ENCODE measurements at regions not wholly inside any gene's neighbourhood (a gene's known extent, or its start where the extent isn't known, plus 50 kb on each side); places are given as distances from the start of the nearest gene placed in this dataset.
"Not testable (repeated sequence)": the region's sequence is repeated elsewhere in the genome, so short reads cannot be mapped to it uniquely, and the experiment has no call there.

DNA sequence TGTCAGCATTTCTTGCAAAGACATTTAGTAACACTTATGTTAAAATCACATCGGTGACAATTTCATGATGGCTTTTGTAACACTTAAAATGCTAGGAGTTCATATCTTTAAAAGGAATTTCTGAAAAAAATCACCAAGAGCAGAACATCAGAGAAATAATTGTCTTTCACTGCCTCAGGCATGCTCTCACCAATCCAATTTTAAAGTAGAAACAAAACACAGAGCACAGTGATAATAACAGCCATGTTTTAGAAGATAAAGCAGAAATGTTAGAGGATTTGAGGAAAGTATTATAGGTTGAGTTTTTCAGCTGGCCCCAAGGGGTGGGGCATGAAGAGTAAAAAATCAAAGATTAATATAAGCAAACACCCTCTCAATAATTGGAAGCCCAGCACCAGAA, 1037.6 kb downstream of the DSC3 start:
- DNase-seq = no peak

GRCh38 chr18:29982218-29982617, 1060.3 kb downstream of the DSC3 start:
- no peak for DNase-seq

DNA sequence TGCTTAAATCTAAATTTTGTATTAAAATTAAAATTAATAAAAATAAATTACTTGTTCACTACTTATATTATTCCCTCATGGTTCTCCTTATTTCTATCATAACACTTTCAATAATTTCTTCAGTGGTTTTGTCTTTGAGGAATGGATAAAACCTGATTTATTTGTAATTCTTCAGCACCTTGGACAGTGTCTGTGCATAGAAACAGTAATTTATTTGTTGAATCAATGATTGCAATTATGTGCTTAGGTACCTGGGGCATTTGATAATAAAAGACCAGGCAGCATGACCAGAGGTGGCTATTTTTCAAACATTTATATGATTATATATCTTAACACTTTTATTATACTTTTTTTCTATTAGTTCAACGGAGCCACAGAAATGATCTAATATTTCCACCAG, 1062.7 kb downstream of the DSC3 start:
- DNase-seq = no peak

DNA sequence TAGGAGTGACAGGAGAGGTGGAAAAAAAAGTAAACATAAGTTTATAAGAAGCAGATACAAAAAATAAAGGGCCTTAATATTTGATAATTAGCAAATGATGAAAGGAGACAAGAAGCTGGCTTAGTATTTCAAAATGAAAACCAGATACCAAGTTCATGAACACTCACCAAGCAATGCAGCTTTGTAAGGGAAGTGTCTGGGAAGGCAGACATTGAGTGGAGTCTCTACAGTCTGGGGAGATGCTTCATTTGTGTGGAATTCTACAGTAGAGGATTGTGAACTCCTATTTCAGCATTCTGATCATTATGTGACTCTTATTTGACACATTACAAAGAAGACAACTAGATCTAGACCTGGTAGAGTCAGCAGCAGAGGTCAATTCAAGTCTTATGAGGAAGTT, 1072.7 kb downstream of the DSC3 start:
- DNase-seq = no peak

DNA sequence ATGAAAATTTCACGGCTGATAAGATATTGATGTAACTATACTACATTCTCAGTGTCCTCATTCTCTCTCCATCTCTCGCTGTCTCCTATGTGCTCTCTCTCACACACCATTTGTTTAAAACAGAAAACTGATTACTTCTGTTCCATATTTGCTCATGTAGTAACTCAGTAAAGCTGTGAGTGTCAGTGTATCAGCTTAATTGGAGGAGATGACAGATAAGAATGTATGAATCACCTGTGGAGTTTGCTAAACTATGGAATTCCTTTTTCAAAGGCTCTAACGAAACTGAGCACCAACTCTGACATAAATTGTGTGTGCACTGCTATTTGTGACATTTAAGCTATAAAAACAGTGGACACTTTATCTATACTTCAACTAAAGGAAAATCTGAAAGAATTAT, 1080.0 kb downstream of the DSC3 start:
- no peak for DNase-seq

- DNase-seq = no peak
Measured at GRCh38 chr18:29960539-29960938, 1082.0 kb downstream of the DSC3 start.

- no peak for DNase-seq
Measured at GRCh38 chr18:29930231-29930630, 1112.3 kb downstream of the DSC3 start.

- no peak for DNase-seq
Measured at GRCh38 chr18:29928081-29928480, 1114.5 kb downstream of the DSC3 start.

GRCh38 chr18:29925566-29925965, 1117.0 kb downstream of the DSC3 start:
- no peak for DNase-seq

- no peak for DNase-seq
Measured at GRCh38 chr18:29912351-29912750, 1130.2 kb downstream of the DSC3 start.

DNA sequence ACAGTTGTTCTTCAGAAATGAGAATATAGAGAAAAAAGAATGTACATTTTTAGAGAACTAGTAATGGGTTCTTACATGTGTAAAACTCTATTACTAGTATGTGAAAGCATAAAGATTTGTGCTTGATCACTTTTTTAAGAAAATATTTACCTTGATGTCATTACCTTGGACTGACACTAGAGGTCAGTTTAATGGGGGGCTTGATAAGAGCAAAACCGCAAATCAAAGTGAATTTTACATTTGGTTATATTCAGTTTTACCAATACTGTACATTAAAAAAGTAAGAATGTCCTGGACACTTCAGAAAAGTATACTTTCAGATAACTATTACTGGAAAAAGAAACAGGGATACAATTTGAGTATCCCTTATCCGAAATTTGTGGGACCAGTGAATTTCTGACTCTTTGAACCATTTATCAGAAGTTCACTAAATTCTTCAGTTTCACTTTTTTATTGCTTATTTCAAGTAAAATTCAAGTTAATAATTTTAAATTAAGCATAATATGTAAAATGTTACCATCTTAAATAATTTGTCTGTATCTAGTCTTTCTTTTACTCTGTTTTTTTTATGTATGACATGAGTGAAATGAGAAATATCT, 1149.5 kb downstream of the DSC3 start:
- DNase-seq = no peak

GRCh38 chr18:29883114-29883513, 1159.4 kb downstream of the DSC3 start:
- DNase-seq = no peak

DNA sequence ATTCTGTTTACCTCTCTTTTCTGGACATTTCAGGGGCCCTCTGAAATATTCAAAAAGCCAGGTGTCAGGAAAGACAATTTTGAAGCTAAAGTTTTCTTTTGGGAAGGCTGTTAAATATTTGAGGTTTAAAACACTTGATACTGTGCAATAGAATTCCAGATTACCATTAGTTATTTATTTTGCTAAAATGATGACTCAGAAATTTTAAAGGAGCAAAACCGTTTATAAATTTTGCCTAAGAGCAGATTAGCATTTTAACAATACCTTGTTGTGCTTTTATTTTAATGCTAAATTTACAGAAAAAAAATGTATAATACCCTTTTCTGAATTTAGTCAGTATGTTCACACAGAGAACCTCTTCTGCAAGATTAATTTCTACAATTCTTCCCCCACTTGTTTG, 1159.9 kb downstream of the DSC3 start:
- DNase-seq = no peak

DNA sequence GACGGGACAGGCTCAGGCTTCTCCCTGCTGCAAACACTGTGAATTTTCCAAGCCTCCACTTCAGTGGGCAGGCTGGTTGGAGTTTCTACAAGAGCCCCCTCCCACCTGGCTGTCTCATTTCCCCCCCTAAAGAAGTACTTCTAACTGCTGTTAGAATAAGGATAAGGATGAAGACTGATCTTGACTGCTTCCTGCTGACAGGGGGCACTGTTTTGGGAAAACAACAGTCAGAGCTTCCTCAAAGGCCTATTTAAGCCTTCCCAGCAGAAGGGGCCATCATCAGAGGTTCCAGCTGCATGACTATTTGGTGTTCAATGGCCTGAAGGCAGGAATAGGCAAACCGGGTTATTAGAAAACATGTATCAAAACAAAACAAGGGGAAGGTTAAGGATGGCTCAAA, 1162.8 kb downstream of the DSC3 start:
- DNase-seq = no peak

DNA sequence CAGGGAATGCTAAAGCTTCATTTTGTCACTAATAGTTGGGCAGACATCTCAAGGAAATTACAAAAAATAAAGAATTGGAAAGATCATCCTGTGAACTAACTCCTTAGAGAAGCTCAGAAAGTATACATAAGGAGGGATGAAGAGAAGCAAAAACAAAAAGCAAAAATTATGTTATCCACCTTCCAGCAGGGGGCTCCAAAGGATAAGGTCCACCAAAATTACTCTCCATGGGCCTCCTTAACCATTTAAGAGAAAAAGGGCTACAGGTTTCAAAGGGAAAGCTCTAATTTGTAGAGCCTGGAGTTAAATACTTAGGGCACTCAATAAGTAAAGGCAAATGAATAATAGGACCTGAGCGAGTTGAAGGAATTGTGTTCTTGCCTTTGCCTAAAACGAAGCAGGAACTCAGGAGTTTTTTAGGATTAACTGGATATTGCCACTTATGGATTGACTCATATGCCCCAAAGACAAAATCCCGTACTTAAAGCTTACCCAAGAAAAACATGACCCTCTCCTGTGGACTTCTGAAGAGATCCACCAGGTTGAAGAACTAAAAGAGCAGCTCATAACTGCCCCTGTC, 1167.9 kb downstream of the DSC3 start:
- peak; percentile 29 for DNase-seq

DNA sequence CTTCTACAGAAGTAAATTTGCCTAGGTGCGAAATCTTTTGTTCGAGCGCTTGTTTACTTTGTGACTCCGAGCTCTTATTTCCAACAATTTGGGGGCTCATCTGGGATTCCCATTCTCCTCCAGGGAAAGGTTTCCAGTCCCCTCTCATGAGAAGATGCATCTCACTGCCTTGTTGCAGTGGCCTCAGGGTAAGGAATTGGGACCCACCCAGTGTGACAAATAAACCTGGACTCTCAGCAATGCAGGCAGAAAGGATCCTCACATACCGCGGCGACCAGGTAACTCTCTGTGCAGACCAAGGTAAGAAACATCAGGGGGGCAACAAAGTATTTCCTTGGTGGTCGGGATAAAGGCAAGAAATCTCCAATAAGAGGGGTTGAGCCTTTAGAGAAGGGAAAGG, 1169.3 kb downstream of the DSC3 start:
- DNase-seq = no peak

DNA sequence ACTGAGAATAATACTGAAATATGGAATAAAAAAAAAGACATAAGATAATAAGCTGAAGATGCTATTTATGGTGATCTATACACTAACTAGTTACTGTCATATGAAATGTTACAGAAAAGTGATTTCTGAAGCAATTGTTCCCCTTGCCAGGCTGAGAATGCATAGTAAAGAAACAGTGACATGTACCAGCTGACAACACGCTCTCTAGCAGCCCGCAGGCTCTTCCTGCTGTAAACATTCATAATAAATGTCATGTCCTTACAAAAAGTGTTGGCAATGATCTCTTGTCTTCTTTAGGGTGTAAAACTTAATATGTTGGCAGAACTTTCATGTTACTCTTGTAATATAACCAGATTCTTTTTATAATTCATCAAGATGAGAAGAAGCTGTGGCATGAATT, 1171.3 kb downstream of the DSC3 start:
- DNase-seq = no peak

GRCh38 chr18:29862824-29863223, 1179.7 kb downstream of the DSC3 start:
- no peak for DNase-seq

- DNase-seq = no peak
Measured at GRCh38 chr18:29855637-29856036, 1186.9 kb downstream of the DSC3 start.

GRCh38 chr18:29853126-29853525, 1189.4 kb downstream of the DSC3 start:
- DNase-seq = no peak

DNA sequence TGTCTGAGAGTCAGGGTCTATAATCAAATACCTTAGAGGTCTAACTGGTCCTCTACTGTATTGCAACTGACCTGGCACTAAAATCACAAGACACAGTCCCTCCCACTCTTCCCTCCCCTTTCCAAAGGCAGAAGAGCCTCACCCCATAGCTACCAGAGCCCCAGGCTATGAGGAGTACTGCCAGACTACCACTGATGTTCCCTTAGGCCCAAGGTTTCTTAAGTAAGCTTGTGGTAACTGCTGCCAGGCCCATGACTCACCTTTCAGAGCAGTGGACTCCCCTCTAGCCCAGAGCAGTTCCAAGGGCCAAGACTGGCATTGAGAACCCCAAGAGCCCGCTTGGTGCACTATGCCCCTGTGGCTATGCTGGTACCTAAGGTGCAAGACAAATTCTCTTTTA, 1193.4 kb downstream of the DSC3 start:
- DNase-seq = no peak

DNA sequence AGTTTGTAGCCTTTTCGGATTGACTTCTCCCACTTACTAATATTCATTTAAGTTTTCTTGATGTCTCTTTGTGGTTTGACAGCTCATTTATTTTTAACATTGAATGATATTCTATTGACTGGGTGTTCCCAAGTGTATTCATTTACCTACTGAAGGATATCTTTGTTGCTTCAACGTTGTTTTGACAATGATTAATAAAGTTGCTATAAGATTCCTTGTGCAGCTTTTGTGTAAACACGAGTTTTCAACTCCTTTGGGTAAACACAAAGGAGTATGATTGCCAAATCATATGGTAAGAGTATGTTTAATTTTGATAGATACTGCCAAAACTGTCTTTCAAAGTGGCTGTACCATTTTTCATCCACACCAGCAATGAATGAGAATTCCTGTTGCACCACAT, 1200.9 kb downstream of the DSC3 start:
- no peak for DNase-seq

DNA sequence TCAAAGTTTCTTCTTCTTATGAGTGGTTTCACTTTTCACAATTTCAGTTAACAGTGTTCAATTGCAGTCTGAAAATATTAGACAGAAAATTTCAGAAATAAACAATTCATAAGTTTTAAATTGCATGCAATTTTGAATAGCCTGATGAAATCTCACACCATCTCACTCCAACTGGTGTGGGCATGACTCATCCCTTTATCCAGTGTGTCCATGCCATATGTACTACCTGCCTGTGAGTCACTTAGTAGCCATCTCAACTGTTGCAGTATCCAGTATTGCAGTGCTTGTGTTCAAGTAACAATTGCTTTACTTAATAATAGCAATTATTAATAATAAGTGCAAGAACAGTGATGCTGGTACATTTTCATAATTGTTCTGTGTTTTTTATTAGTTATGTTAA, 1202.5 kb downstream of the DSC3 start:
- DNase-seq = no peak

DNA sequence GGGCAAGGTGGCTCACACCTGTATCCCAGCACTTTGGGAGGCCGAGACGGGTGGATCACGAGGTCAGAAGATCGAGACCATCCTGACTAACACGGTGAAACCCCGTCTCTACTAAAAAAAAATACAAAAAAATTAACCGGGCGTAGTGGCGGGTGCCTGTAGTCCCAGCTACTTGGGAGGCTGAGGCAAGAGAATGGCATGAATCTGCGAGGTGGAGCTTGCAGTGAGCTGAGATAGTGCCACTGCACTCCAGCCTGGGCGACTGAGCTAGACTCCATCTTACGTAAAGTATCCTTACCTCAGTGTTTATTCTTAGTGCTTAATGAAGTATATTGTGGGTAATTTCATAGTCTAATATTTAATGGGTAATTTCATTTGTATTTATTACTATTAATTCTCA, 1203.6 kb downstream of the DSC3 start:
- DNase-seq = not testable (repeated sequence)

DNA sequence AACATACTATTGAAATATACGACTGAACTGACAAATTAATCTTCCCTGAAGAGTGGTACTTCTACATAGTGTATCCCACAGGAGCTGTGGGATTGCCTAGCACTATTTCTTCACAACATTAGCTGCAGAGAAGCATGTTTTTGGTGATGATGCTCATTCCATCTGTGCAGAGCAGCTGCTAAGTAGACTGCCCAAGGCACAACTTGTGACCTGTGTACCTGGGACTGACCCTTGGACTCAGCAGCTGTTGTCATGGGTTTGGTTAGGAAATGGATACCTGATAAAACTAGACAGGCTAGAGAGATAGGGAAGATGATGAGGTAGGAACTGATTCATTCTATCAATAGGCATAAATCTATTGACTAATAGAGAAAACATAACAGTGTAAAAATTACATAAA, 1204.0 kb downstream of the DSC3 start:
- no peak for DNase-seq

- DNase-seq = no peak
Measured at GRCh38 chr18:29823671-29824070, 1218.9 kb downstream of the DSC3 start.
